ENCODE measurements at regions not wholly inside any gene's neighbourhood (a gene's known extent, or its start where the extent isn't known, plus 50 kb on each side); places are given as distances from the start of the nearest gene placed in this dataset.

GRCh38 chr2:208545403-208546042 is 138.9 kb downstream of the PTH2R start:
- Histone ChIP-seq H3K9me3 (ENCODE audit: control insufficient read depth, low read length) (no peaks in the 10 kb centered on the region), H3K4me1 (ENCODE audit: control insufficient read depth in 1 of 2, insufficient read depth in 2 of 2, low read length in 2 of 2) (no peaks in the 10 kb centered on the region), H3K4me3 (ENCODE audit: low read length in 2 of 2) (no peak overlapping the region), H3K36me3 (ENCODE audit: control insufficient read depth in 1 of 2, insufficient read depth in 2 of 2, low read length in 1 of 2) (no peaks in the 10 kb centered on the region), H3K27me3 (ENCODE audit: control insufficient read depth in 1 of 2, insufficient read depth in 2 of 2, low read length in 1 of 2) (no peaks in the 10 kb centered on the region), H3K27ac (ENCODE audit: low read depth in 1 of 2, low read length in 2 of 2) (no peak overlapping the region)
- DNase-seq = no peak
- ATAC-seq (ENCODE audit: low FRiP score) = no peak
- 29 to 39% methylated on average over 4 of the region's 4 CpGs for WGBS, 2 donors
- intact Hi-C loops (cut with DNase I) = no loop called here

- Histone ChIP-seq H3K4me3 (ENCODE audit: low read length in 2 of 2) (no peak overlapping the region), H3K36me3 (ENCODE audit: control insufficient read depth in 1 of 2, insufficient read depth in 2 of 2, low read length in 1 of 2) (no peaks in the 10 kb centered on the region), H3K4me1 (ENCODE audit: control insufficient read depth in 1 of 2, insufficient read depth in 2 of 2, low read length in 2 of 2) (no peaks in the 10 kb centered on the region), H3K27ac (ENCODE audit: low read depth in 1 of 2, low read length in 2 of 2) (no peak overlapping the region), H3K9me3 (ENCODE audit: control insufficient read depth, low read length) (no peaks in the 10 kb centered on the region), H3K27me3 (ENCODE audit: control insufficient read depth in 1 of 2, insufficient read depth in 2 of 2, low read length in 1 of 2) (no peaks in the 10 kb centered on the region)
- ATAC-seq (ENCODE audit: low FRiP score) (no peak), DNase-seq (no peak)
- intact Hi-C loops (cut with DNase I) = no loop called here
- 70 to 87% methylated on average over 1 of the region's 1 CpG for WGBS, 2 donors
Observed at GRCh38 chr2:208546107-208546506, 139.5 kb downstream of the PTH2R start.

GRCh38 chr2:208546860-208547650 is 140.5 kb downstream of the PTH2R start:
- 52 to 56% methylated on average over 4 of the region's 4 CpGs for WGBS, 2 donors
- intact Hi-C loops (cut with DNase I) = no loop called here
- no peak for DNase-seq
- no peaks in the 10 kb centered on the region for H3K27me3 ChIP-seq (ENCODE audit: control insufficient read depth in 1 of 2, insufficient read depth in 2 of 2, low read length in 1 of 2)
- H3K27ac ChIP-seq (ENCODE audit: low read depth in 1 of 2, low read length in 2 of 2) = no peak overlapping the region
- no peaks in the 10 kb centered on the region for H3K9me3 ChIP-seq (ENCODE audit: control insufficient read depth, low read length)
- H3K36me3 ChIP-seq (ENCODE audit: control insufficient read depth in 1 of 2, insufficient read depth in 2 of 2, low read length in 1 of 2) = no peaks in the 10 kb centered on the region
- ATAC-seq (ENCODE audit: low FRiP score) = no peak
- H3K4me3 ChIP-seq (ENCODE audit: low read length in 2 of 2) = no peak overlapping the region
- H3K4me1 ChIP-seq (ENCODE audit: control insufficient read depth in 1 of 2, insufficient read depth in 2 of 2, low read length in 2 of 2) = no peaks in the 10 kb centered on the region

- Histone ChIP-seq H3K4me1 (ENCODE audit: control insufficient read depth in 1 of 2, insufficient read depth in 2 of 2, low read length in 2 of 2) (no peaks in the 10 kb centered on the region), H3K27ac (ENCODE audit: low read depth in 1 of 2, low read length in 2 of 2) (no peak overlapping the region), H3K36me3 (ENCODE audit: control insufficient read depth in 1 of 2, insufficient read depth in 2 of 2, low read length in 1 of 2) (no peaks in the 10 kb centered on the region), H3K9me3 (ENCODE audit: control insufficient read depth, low read length) (peaks cover 2% of the 10 kb centered on the region), H3K4me3 (ENCODE audit: low read length in 2 of 2) (no peak overlapping the region), H3K27me3 (ENCODE audit: control insufficient read depth in 1 of 2, insufficient read depth in 2 of 2, low read length in 1 of 2) (no peaks in the 10 kb centered on the region)
- WGBS, 2 donors = 53 to 61% methylated on average over 3 of the region's 3 CpGs
- ATAC-seq (ENCODE audit: low FRiP score) = no peak
- no peak for DNase-seq
- intact Hi-C loops (cut with DNase I) = no loop called here
Observed at GRCh38 chr2:208548700-208549099, 142.1 kb downstream of the PTH2R start.

- H3K4me1 ChIP-seq (ENCODE audit: control insufficient read depth in 1 of 2, insufficient read depth in 2 of 2, low read length in 2 of 2) = no peaks in the 10 kb centered on the region
- no peaks in the 10 kb centered on the region for H3K27me3 ChIP-seq (ENCODE audit: control insufficient read depth in 1 of 2, insufficient read depth in 2 of 2, low read length in 1 of 2)
- intact Hi-C loops (cut with DNase I) = no loop called here
- WGBS, 2 donors = 70 to 78% methylated on average over 1 of the region's 1 CpG
- ATAC-seq (ENCODE audit: low FRiP score) = no peak
- H3K36me3 ChIP-seq (ENCODE audit: control insufficient read depth in 1 of 2, insufficient read depth in 2 of 2, low read length in 1 of 2) = no peaks in the 10 kb centered on the region
- H3K9me3 ChIP-seq (ENCODE audit: control insufficient read depth, low read length) = peaks cover 2% of the 10 kb centered on the region
- no peak for DNase-seq
- no peak overlapping the region for H3K27ac ChIP-seq (ENCODE audit: low read depth in 1 of 2, low read length in 2 of 2)
- H3K4me3 ChIP-seq (ENCODE audit: low read length in 2 of 2) = no peak overlapping the region
Observed at GRCh38 chr2:208549546-208550158, 143.1 kb downstream of the PTH2R start.

- DNase-seq (no peak), ATAC-seq (ENCODE audit: low FRiP score) (no peak)
- peaks cover 2% of the 10 kb centered on the region for H3K9me3 ChIP-seq (ENCODE audit: control insufficient read depth, low read length)
- no peaks in the 10 kb centered on the region for H3K27me3 ChIP-seq (ENCODE audit: control insufficient read depth in 1 of 2, insufficient read depth in 2 of 2, low read length in 1 of 2)
- H3K27ac ChIP-seq (ENCODE audit: low read depth in 1 of 2, low read length in 2 of 2) = no peak overlapping the region
- WGBS, 2 donors = 88 to 100% methylated on average over 1 of the region's 1 CpG
- intact Hi-C loops (cut with DNase I) = no loop called here
- H3K4me1 ChIP-seq (ENCODE audit: control insufficient read depth in 1 of 2, insufficient read depth in 2 of 2, low read length in 2 of 2) = no peaks in the 10 kb centered on the region
- H3K36me3 ChIP-seq (ENCODE audit: control insufficient read depth in 1 of 2, insufficient read depth in 2 of 2, low read length in 1 of 2) = no peaks in the 10 kb centered on the region
- no peak overlapping the region for H3K4me3 ChIP-seq (ENCODE audit: low read length in 2 of 2)
Observed at GRCh38 chr2:208552943-208553342, 146.4 kb downstream of the PTH2R start.

- 31 to 37% methylated on average over 3 of the region's 3 CpGs for WGBS, 2 donors
- Histone ChIP-seq H3K9me3 (ENCODE audit: control insufficient read depth, low read length) (peaks cover 4% of the 10 kb centered on the region), H3K4me1 (ENCODE audit: control insufficient read depth in 1 of 2, insufficient read depth in 2 of 2, low read length in 2 of 2) (no peaks in the 10 kb centered on the region), H3K27ac (ENCODE audit: low read depth in 1 of 2, low read length in 2 of 2) (no peak overlapping the region), H3K36me3 (ENCODE audit: control insufficient read depth in 1 of 2, insufficient read depth in 2 of 2, low read length in 1 of 2) (no peaks in the 10 kb centered on the region), H3K4me3 (ENCODE audit: low read length in 2 of 2) (no peak overlapping the region), H3K27me3 (ENCODE audit: control insufficient read depth in 1 of 2, insufficient read depth in 2 of 2, low read length in 1 of 2) (no peaks in the 10 kb centered on the region)
- intact Hi-C loops (cut with DNase I) = no loop called here
- no peak for DNase-seq
- ATAC-seq (ENCODE audit: low FRiP score) = no peak
Observed at GRCh38 chr2:208556983-208557484, 150.4 kb downstream of the PTH2R start.

GRCh38 chr2:208565690-208566416 is 159.3 kb downstream of the PTH2R start:
- Histone ChIP-seq H3K27me3 (ENCODE audit: control insufficient read depth in 1 of 2, insufficient read depth in 2 of 2, low read length in 1 of 2) (no peaks in the 10 kb centered on the region), H3K4me1 (ENCODE audit: control insufficient read depth in 1 of 2, insufficient read depth in 2 of 2, low read length in 2 of 2) (no peaks in the 10 kb centered on the region), H3K27ac (ENCODE audit: low read depth in 1 of 2, low read length in 2 of 2) (no peak overlapping the region), H3K9me3 (ENCODE audit: control insufficient read depth, low read length) (peaks cover 2% of the 10 kb centered on the region), H3K36me3 (ENCODE audit: control insufficient read depth in 1 of 2, insufficient read depth in 2 of 2, low read length in 1 of 2) (no peaks in the 10 kb centered on the region), H3K4me3 (ENCODE audit: low read length in 2 of 2) (no peak overlapping the region)
- DNase-seq (no peak), ATAC-seq (ENCODE audit: low FRiP score) (no peak)
- intact Hi-C loops (cut with DNase I) = no loop called here
- WGBS, 2 donors = 92 to 96% methylated on average over 8 of the region's 8 CpGs

Measured in aorta (tissue), 5 donors.